NCI-H748 (cell line): ENCODE measurements at regions not wholly inside any gene's neighbourhood (a gene's known extent, or its start where the extent isn't known, plus 50 kb on each side); places are given as distances from the start of the nearest gene placed in this dataset.
A peak's percentile ranks its signal among the peaks of the same experiment; 100 is the strongest.

Experiments
- DNase-seq: peaks from one replicate; lab custom pipeline; 2025; ENCODE audit not compliant: unreplicated experiment; lab: John Stamatoyannopoulos, UW

GRCh38 chr13:34037636-34038540, 219.9 kb downstream of the RFC3 start:
- no peak for DNase-seq

GRCh38 chr13:34038541-34039068, 220.7 kb downstream of the RFC3 start:
- DNase-seq, result no peak

- DNase-seq, result no peak
Observed at GRCh38 chr13:34039678-34040077, 221.7 kb downstream of the RFC3 start.

GRCh38 chr13:34040863-34041262, 222.9 kb downstream of the RFC3 start:
- no peak for DNase-seq

DNA sequence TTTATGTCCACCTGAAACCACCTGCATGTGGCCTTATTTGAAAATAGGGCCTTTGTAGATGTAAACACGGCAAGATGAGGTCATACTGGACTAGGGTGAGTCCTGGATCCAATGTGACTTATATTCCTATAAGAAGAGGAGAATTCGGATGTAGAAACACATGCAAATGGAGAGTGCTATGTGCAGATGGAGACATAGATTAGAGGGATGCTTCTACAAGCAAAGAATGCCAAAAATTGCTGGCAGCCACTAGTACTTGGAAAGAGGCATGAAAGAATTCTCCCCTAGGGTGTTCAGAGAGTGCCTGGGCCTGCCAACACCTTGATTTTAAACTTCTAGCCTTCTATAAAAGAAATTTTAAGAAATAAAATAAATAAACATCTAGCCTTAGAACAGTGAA, 226.1 kb downstream of the RFC3 start:
- DNase-seq, result no peak

GRCh38 chr13:34044660-34045080, 226.7 kb downstream of the RFC3 start:
- DNase-seq, result no peak

GRCh38 chr13:34046457-34046856, 228.5 kb downstream of the RFC3 start:
- DNase-seq, result no peak

DNA sequence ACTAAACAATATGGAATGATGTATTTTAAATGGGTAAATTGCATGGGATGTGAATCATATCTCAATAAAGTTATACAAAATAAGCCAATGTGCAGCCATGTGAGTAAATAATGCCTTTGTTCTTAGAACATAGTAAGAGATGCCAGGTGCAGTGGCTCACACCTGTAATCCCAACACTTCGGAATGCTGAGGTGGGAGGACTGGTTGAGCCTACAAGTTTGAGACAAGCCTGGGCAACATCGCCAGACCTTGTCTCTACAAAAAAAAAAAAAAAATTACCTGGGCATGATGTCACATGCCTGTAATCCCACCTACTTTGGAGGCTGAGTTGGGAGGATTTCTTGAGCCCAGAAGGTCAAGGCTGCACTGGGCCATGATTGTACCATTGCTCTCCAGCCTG, 230.7 kb downstream of the RFC3 start:
- no peak for DNase-seq

GRCh38 chr13:34056733-34057258, 238.8 kb downstream of the RFC3 start:
- DNase-seq, result no peak

GRCh38 chr13:34064456-34065205, 246.7 kb downstream of the RFC3 start:
- peak; percentile 14 for DNase-seq

DNA sequence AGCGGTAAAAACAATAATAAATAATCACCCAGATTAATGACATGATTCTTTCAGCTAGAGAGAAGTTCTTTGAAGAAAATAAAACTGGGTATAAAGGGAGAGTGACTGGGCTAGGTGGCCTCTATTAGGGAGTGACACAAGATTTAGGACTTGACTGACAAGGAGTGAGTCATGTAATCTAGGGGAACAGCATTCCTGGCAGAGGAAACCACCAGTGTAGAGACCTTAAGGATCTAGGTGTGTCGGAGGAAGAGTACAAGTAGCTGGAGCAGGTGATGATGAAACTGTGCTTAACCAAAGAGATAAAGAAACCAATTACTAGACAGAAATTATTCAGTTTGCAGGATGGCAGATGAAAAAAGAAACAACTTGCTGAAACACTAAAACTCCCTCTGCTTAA, 248.0 kb downstream of the RFC3 start:
- DNase-seq, result no peak

GRCh38 chr13:34066344-34066743, 248.4 kb downstream of the RFC3 start:
- no peak for DNase-seq

DNA sequence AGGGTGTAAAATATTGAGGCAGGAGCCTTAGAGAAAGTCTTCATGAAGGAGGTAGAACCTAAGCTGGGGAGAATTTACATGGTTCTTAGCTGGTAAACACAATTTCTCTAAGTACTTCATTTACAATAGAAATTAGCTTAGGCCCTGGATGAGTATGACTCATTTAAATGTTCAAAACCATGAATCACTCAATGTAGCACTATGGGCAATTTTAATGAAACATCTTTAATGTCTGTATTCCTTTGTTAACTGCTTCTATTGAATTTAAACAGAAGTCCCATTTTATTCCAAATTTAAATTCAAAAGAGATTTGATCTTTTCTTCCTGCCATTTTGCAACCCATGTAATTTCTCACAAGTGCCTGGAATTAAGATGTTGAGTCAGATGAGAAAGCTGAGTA, 252.1 kb downstream of the RFC3 start:
- DNase-seq, result no peak

DNA sequence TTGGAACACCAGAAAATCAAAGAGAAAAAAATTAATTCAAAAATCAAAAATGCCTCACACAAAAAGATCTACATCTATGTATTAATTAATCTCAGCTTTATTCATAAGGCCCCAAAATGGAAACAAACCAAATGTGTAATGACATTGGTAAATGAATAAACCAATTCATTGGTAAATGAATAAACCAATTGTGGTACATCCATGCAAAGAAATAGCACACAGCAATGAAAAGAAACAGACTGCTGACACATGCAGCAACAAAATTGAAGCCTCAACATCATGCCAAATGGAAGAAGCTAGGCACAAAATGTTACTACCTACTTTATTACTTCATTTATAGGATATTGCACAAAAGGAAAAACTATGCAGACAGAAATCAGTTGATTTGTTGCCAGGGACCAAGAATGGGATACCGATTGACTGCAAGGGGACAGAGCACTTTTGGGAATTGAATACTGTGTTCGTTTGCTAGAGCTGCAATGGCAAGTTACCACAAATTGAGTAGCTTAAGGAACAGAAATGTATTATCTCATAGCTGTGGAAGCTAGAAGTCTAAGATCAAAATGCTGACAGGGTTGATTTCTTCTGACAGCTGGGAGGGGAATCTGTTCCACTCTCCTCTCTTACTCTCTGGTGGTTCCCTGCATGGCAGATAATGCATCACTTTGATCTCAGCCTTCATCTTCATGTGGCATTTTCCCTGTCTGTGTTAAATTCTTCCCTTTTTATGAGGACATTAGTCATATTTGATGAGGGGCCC, 252.8 kb downstream of the RFC3 start:
- DNase-seq, result no peak

GRCh38 chr13:34076319-34076718, 258.4 kb downstream of the RFC3 start:
- DNase-seq, result no peak

DNA sequence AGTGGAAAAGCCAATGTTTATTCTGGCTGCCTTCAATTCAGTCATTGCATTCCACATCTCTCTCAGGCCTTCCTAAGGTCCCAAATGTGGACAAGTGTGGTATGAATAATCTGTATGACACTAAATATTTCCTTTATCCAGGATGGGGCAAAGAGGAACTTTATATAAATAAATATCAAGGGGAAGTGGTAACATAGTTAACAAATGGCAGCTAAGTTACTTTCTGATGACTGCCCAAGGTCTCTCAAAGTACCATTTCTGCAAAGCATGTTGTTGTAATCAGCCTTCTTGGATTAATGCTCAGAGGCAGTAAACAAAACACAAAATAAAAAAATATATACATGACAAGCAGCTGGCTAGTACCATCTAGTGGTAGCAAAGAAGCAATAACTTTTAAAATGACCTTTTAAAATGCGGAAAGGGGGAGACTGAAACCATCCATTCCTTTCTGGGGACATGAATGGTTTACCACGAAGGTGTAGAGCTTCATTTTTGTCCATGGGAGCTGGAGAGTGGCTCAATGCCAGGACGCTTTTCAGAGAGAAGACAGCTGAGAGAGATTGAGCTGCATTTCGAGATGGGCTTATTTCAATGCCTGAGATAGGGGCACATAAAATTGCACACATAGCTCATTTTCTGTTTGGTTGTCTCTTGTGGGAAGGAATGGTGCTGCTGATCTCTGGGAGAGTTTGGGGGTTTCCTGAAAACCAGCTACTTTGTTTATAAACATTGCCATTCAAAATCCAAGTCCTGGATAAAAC, 259.2 kb downstream of the RFC3 start:
- peak; percentile 52 for DNase-seq

GRCh38 chr13:34078334-34078999, 260.5 kb downstream of the RFC3 start:
- no peak for DNase-seq

- no peak for DNase-seq
Observed at GRCh38 chr13:34085204-34085603, 267.3 kb downstream of the RFC3 start.

- DNase-seq, result no peak
Observed at GRCh38 chr13:34086281-34086680, 268.3 kb downstream of the RFC3 start.

GRCh38 chr13:34087791-34088190, 269.8 kb downstream of the RFC3 start:
- no peak for DNase-seq
